Keratinocyte (primary cell): ENCODE measurements at regions not wholly inside any gene's neighbourhood (a gene's known extent, or its start where the extent isn't known, plus 50 kb on each side); places are given as distances from the start of the nearest gene placed in this dataset.

ENCODE experiments used
- DNase-seq: peaks from one replicate; pipeline ENCODE4 v3.0.0-alpha.2; 2011; ENCODE audit warnings: low read depth, missing footprints, low spot score
- FAIRE-seq: peaks from 2 replicates; lab custom pipeline; 2011; peaks lifted over from hg19 to GRCh38; lab: Jason Lieb, UNC
- H2AFZ ChIP-seq: 2 replicates; pipeline ENCODE4 v1.6.0; 2012; ENCODE audit warnings: low read length, control low read depth, inconsistent platforms; ENCODE audit not compliant: control insufficient read depth
- H3K27ac ChIP-seq: 2 replicates; pipeline ENCODE4 v1.5.1; 2011; ENCODE audit warnings: low read length; ENCODE audit not compliant: control insufficient read depth, insufficient read depth
- H3K27me3 ChIP-seq: 3 replicates; pipeline ENCODE4 v1.6.0; 2011; ENCODE audit warnings: low read length; ENCODE audit not compliant: control insufficient read depth, insufficient read depth; ENCODE audit errors: extremely low read depth
- H3K36me3 ChIP-seq, 2 experiments: 2 replicates in 1 of 2; 3 replicates in 1 of 2; pipeline ENCODE4 v1.5.1; 2011; ENCODE audit warnings: low read length in 2 of 2, mild to moderate bottlenecking in 1 of 2; ENCODE audit not compliant: control insufficient read depth in 2 of 2, insufficient read depth in 2 of 2; ENCODE audit errors: extremely low read depth in 1 of 2
- H3K4me1 ChIP-seq: 3 replicates; pipeline ENCODE4 v1.5.1; 2011; ENCODE audit warnings: low read length; ENCODE audit not compliant: control insufficient read depth, insufficient read depth; ENCODE audit errors: extremely low read depth
- H3K4me2 ChIP-seq: 3 replicates; pipeline ENCODE4 v1.6.0; 2011; ENCODE audit warnings: low read depth, low read length; ENCODE audit not compliant: control insufficient read depth, insufficient read depth; ENCODE audit errors: extremely low read depth
- H3K4me3 ChIP-seq, 3 experiments: fragments of 200-600 bp in 1 of 3; sonication (generic) in 1 of 3; 2 replicates in 2 of 3; 3 replicates in 1 of 3; pipeline ENCODE4 v1.5.1; 2011 to 2016; ENCODE audit warnings: low read length in 3 of 3, mild to moderate bottlenecking in 3 of 3, control low read depth in 2 of 3, inconsistent platforms in 1 of 3, low read depth in 1 of 3, mixed read lengths in 1 of 3, mixed run types in 1 of 3, moderate library complexity in 1 of 3; ENCODE audit not compliant: control insufficient read depth in 2 of 3, insufficient read depth in 2 of 3; ENCODE audit errors: extremely low read depth in 1 of 3
- H3K79me2 ChIP-seq: 2 replicates; pipeline ENCODE4 v1.6.0; 2012; ENCODE audit warnings: low read length; ENCODE audit not compliant: control insufficient read depth, insufficient read depth
- H3K9ac ChIP-seq: 3 replicates; pipeline ENCODE4 v1.6.0; 2011; ENCODE audit warnings: low read length; ENCODE audit not compliant: control insufficient read depth, insufficient read depth; ENCODE audit errors: extremely low read depth
- H3K9me1 ChIP-seq: 3 replicates; pipeline ENCODE4 v1.6.0; 2011; ENCODE audit warnings: low read length; ENCODE audit not compliant: control insufficient read depth, insufficient read depth; ENCODE audit errors: extremely low read depth
- H3K9me3 ChIP-seq: 2 replicates; pipeline ENCODE4 v1.5.1; 2012; ENCODE audit warnings: low read depth, low read length; ENCODE audit not compliant: control insufficient read depth
- H4K20me1 ChIP-seq: 3 replicates; pipeline ENCODE4 v1.6.0; 2011; ENCODE audit warnings: low read length; ENCODE audit not compliant: control insufficient read depth, insufficient read depth; ENCODE audit errors: extremely low read depth
- EZH2 ChIP-seq: IDR thresholded peaks from one replicate; pipeline ENCODE4 v1.6.1; 2012; ENCODE audit warnings: inconsistent platforms, mild to moderate bottlenecking, low read length, moderate library complexity
- dilution Hi-C: fragments of 300-500 bp; cut with MboI; formaldehyde crosslinking; loops from one replicate; pipeline ENCODE4 v1.7.0; 2020; ENCODE audit warnings: low sequenced_read_pairs; ENCODE audit not compliant: extremely low pct_ligation_motif_present
- TF ChIP-seq, protein P1 (sequence below), 3 experiments: IDR thresholded peaks in 1 of 3; conservative IDR thresholded peaks in 1 of 3; optimal IDR thresholded peaks in 1 of 3; 2 replicates in 2 of 3; 3 replicates in 1 of 3; pipeline versions ENCODE3 to v1.5.1; 2011; ENCODE audit warnings: low read length in 3 of 3, mild to moderate bottlenecking in 3 of 3, moderate library complexity in 2 of 3, control low read depth in 1 of 3, inconsistent platforms in 1 of 3; ENCODE audit not compliant: insufficient read depth in 2 of 3; ENCODE audit errors: extremely low read depth in 1 of 3

DNA sequence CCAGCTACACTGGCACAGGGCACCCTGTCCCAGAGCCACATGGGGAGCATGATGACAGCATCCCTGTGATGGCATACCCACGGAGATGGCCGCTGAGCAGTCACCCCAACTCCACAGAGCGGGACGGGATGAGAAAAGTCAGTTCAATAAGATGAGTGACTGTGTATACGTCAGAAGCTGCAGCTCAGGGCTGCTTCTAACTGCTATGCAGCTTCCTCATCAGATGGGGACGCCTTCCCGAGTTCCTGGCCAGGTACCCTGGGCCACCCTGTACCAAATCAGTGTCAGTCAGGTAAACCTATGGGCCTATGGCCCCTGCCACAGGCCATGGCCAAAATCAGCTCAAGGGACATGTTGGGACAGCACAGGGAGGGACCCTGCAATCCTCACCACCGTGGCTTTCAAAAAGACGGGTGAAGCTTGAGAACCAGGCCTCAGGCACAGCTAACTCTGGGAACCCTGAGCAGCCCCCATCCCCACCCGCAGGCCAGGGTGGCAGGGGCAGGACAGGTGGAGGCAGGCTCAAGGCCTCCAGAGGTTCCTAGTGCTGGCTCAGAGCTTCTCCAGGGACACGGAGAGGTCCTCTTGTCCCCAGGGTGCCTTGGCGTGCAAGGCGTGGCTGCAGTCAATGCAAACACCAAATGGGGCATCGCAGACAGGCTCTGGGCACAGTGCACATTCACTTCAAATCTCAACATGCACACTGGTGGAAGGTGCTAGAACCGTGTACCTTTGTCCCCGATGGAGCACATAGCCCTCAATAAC is 122.4 kb downstream of the TUBA3C start:
- no peak overlapping the region for H3K4me3 ChIP-seq
- peaks cover 21% of the 10 kb centered on the region for H3K9me3 ChIP-seq
- no peak for FAIRE-seq
- H3K27ac ChIP-seq = no peak overlapping the region
- no peak for DNase-seq
- no peak overlapping the region for H3K9ac ChIP-seq
- H3K4me2 ChIP-seq = no peak overlapping the region
- no peaks in the 10 kb centered on the region for H3K36me3 ChIP-seq
- H3K9me1 ChIP-seq = no peaks in the 10 kb centered on the region
- dilution Hi-C loops = no loop called here
- H2AFZ ChIP-seq = no peak overlapping the region
- H3K79me2 ChIP-seq = no peaks in the 10 kb centered on the region
- no peaks in the 10 kb centered on the region for H4K20me1 ChIP-seq
- H3K4me1 ChIP-seq = no peaks in the 10 kb centered on the region
- TF ChIP-seq, protein P1, sequence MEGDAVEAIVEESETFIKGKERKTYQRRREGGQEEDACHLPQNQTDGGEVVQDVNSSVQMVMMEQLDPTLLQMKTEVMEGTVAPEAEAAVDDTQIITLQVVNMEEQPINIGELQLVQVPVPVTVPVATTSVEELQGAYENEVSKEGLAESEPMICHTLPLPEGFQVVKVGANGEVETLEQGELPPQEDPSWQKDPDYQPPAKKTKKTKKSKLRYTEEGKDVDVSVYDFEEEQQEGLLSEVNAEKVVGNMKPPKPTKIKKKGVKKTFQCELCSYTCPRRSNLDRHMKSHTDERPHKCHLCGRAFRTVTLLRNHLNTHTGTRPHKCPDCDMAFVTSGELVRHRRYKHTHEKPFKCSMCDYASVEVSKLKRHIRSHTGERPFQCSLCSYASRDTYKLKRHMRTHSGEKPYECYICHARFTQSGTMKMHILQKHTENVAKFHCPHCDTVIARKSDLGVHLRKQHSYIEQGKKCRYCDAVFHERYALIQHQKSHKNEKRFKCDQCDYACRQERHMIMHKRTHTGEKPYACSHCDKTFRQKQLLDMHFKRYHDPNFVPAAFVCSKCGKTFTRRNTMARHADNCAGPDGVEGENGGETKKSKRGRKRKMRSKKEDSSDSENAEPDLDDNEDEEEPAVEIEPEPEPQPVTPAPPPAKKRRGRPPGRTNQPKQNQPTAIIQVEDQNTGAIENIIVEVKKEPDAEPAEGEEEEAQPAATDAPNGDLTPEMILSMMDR (optimal IDR thresholded peaks at IDR 0.05 in 1 of 3, IDR thresholded peaks at IDR 0.05 in 1 of 3, conservative IDR thresholded peaks at IDR 0.05 in 1 of 3; ENCODE audit: extremely low read depth in 1 of 3, insufficient read depth in 2 of 3, low read length in 3 of 3) = no peak
- TF ChIP-seq EZH2 = no peak
- H3K27me3 ChIP-seq = no peaks in the 10 kb centered on the region

DNA sequence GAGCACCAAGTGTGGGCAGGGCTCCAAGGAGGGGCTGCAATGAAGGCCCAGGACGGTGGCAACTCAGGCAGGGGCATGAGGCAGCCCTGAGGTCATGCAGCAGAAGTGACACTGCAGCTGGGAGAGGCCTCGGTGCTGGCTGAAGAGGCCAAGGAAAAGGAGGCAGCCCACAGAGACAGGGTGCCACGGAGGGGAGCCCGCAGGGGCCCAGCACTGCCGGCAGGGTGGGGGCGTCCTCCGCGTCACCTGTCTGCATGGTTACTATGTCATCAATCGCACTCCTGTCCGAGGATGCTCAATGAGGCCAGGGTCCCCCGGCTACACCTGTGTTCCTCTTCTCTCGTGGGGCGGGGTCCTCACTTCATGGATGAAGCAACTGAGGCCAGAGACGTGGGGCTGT is 123.1 kb downstream of the TUBA3C start:
- dilution Hi-C loops = no loop called here
- FAIRE-seq (no peak), DNase-seq (no peak)
- TF ChIP-seq, protein P1 (optimal IDR thresholded peaks at IDR 0.05 in 1 of 3, IDR thresholded peaks at IDR 0.05 in 1 of 3, conservative IDR thresholded peaks at IDR 0.05 in 1 of 3; ENCODE audit: extremely low read depth in 1 of 3, insufficient read depth in 2 of 3, low read length in 3 of 3) = no peak
- TF ChIP-seq EZH2 = no peak
- Histone ChIP-seq H3K4me2 (no peak overlapping the region), H3K9ac (no peak overlapping the region), H3K36me3 (no peaks in the 10 kb centered on the region), H3K9me1 (no peaks in the 10 kb centered on the region), H3K79me2 (no peaks in the 10 kb centered on the region), H2AFZ (no peak overlapping the region), H4K20me1 (no peaks in the 10 kb centered on the region), H3K4me3 (no peak overlapping the region), H3K9me3 (peaks cover 21% of the 10 kb centered on the region), H3K27ac (no peak overlapping the region), H3K27me3 (no peaks in the 10 kb centered on the region), H3K4me1 (no peaks in the 10 kb centered on the region)
